T1000 (cell line): ENCODE measurements at regions not wholly inside any gene's neighbourhood (a gene's known extent, or its start where the extent isn't known, plus 50 kb on each side); places are given as distances from the start of the nearest gene placed in this dataset.
"Not testable (repeated sequence)": the region's sequence is repeated elsewhere in the genome, so short reads cannot be mapped to it uniquely, and the experiment has no call there.

ENCODE experiments used
- DNase-seq: peaks from one replicate; lab custom pipeline; 2025; ENCODE audit warnings: mixed read lengths; lab: John Stamatoyannopoulos, UW

- no peak for DNase-seq
These were observed 433.7 kb upstream of the B3GAT1 start for GRCh38 chr11:134845474-134846327.

GRCh38 chr11:134844838-134845237, 432.8 kb upstream of the B3GAT1 start:
- no peak for DNase-seq

- no peak for DNase-seq
These were observed 431.7 kb upstream of the B3GAT1 start for GRCh38 chr11:134843735-134844134.

- no peak for DNase-seq
These were observed 431.0 kb upstream of the B3GAT1 start for GRCh38 chr11:134843020-134843419.

- DNase-seq, result no peak
These were observed 429.9 kb upstream of the B3GAT1 start for GRCh38 chr11:134841972-134842371.

- no peak for DNase-seq
These were observed 429.4 kb upstream of the B3GAT1 start for GRCh38 chr11:134841411-134841810.

- DNase-seq, result no peak
These were observed 428.9 kb upstream of the B3GAT1 start for GRCh38 chr11:134840945-134841344.

- DNase-seq, result not testable (repeated sequence)
These were observed 428.1 kb upstream of the B3GAT1 start for GRCh38 chr11:134840165-134840564.

GRCh38 chr11:134838708-134839107, 426.7 kb upstream of the B3GAT1 start:
- DNase-seq, result no peak

GRCh38 chr11:134837887-134838232, 425.8 kb upstream of the B3GAT1 start:
- no peak for DNase-seq

- no peak for DNase-seq
These were observed 425.3 kb upstream of the B3GAT1 start for GRCh38 chr11:134837166-134837886.

GRCh38 chr11:134836561-134836960, 424.5 kb upstream of the B3GAT1 start:
- no peak for DNase-seq

- no peak for DNase-seq
These were observed 423.5 kb upstream of the B3GAT1 start for GRCh38 chr11:134835561-134835960.

- DNase-seq, result no peak
These were observed 418.3 kb upstream of the B3GAT1 start for GRCh38 chr11:134830312-134830711.

- no peak for DNase-seq
These were observed 411.9 kb upstream of the B3GAT1 start for GRCh38 chr11:134823970-134824369.

- no peak for DNase-seq
These were observed 410.9 kb upstream of the B3GAT1 start for GRCh38 chr11:134822897-134823296.

GRCh38 chr11:134821422-134821821, 409.4 kb upstream of the B3GAT1 start:
- DNase-seq, result no peak

- DNase-seq, result no peak
These were observed 407.0 kb upstream of the B3GAT1 start for GRCh38 chr11:134819041-134819440.

GRCh38 chr11:134818516-134818915, 406.5 kb upstream of the B3GAT1 start:
- DNase-seq, result no peak

GRCh38 chr11:134815404-134815803, 403.4 kb upstream of the B3GAT1 start:
- DNase-seq, result no peak

- DNase-seq, result no peak
These were observed 396.0 kb upstream of the B3GAT1 start for GRCh38 chr11:134807997-134808396.

- DNase-seq, result no peak
These were observed 390.6 kb upstream of the B3GAT1 start for GRCh38 chr11:134802598-134802997.

GRCh38 chr11:134802116-134802515, 390.1 kb upstream of the B3GAT1 start:
- no peak for DNase-seq
